Thyroid gland (tissue), 4 donors: ENCODE measurements at regions not wholly inside any gene's neighbourhood (a gene's known extent, or its start where the extent isn't known, plus 50 kb on each side); places are given as distances from the start of the nearest gene placed in this dataset.

Experiments
- DNase-seq, 2 donors: peaks; one replicate each; pipeline ENCODE4 v3.0.0-alpha.2; 2019
- H3K27ac ChIP-seq, 3 donors: fragments of 200-600 bp; sonication (generic); 1 replicate in 2 of 3; 2 replicates in 1 of 3; pipeline ENCODE4 v1.5.1; 2016 to 2019; ENCODE audit warnings: mild to moderate bottlenecking in 1 of 3, moderate library complexity in 1 of 3
- H3K27me3 ChIP-seq: fragments of 200-600 bp; sonication (generic); one replicate; pipeline ENCODE4 v1.5.1; 2019
- H3K36me3 ChIP-seq, 2 donors: fragments of 200-600 bp; sonication (generic); one replicate each; pipeline ENCODE4 v1.5.1; 2016 to 2019
- H3K4me1 ChIP-seq, 2 donors: fragments of 200-600 bp; sonication (generic); one replicate each; pipeline ENCODE4 v1.5.1; 2017 to 2019
- H3K4me3 ChIP-seq, 3 donors: fragments of 200-600 bp; sonication (generic); replicated peaks in 1 of 3; 1 replicate in 2 of 3; 2 replicates in 1 of 3; pipeline ENCODE4 v1.5.1; 2016; ENCODE audit warnings: mild to moderate bottlenecking in 1 of 3
- H3K9me3 ChIP-seq: fragments of 200-600 bp; sonication (generic); one replicate; pipeline ENCODE4 v1.5.1; 2017
- CTCF ChIP-seq, 6 experiments: fragments of 200-600 bp in 3 of 6; fragments of 450-650 bp in 3 of 6; sonication (generic) in 3 of 6; IDR thresholded peaks; one replicate each; pipeline ENCODE4 v1.5.1; 2016 to 2019; ENCODE audit warnings: antibody characterized with exemption in 6 of 6, mild to moderate bottlenecking in 2 of 6, inconsistent platforms in 1 of 6, moderate library complexity in 1 of 6
- POLR2A ChIP-seq, 2 donors: fragments of 450-650 bp; IDR thresholded peaks; one replicate each; pipeline ENCODE4 v1.6.1; 2017; ENCODE audit warnings: antibody characterized with exemption in 2 of 2, mild to moderate bottlenecking in 2 of 2, moderate library complexity in 1 of 2
- WGBS, 2 donors: methylation state at CpG; one replicate each; pipeline ENCODE4 v1.1.5; 2017; 5-methylcytosine and 5-hydroxymethylcytosine counted together
- intact Hi-C: fragments of 100-400 bp; cut with DNase I; formaldehyde crosslinking; loops from one replicate; pipeline ENCODE4 v1.15.1; 2023

GRCh38 chr11:25159341-25159740 is 662.5 kb downstream of the LUZP2 start:
- Histone ChIP-seq H3K4me3 (no peak overlapping the region), H3K9me3 (no peaks in the 10 kb centered on the region), H3K4me1 (no peaks in the 10 kb centered on the region), H3K27me3 (no peaks in the 10 kb centered on the region), H3K36me3 (no peaks in the 10 kb centered on the region), H3K27ac (no peak overlapping the region)
- intact Hi-C loops = no loop called here
- TF ChIP-seq POLR2A (IDR thresholded peaks at IDR 0.05) (no peak), CTCF (IDR thresholded peaks at IDR 0.05) (no peak)
- DNase-seq = no peak
- WGBS, 2 donors = 84 to 97% methylated on average over 2 of the region's 2 CpGs

- Histone ChIP-seq H3K4me1 (no peaks in the 10 kb centered on the region), H3K36me3 (no peaks in the 10 kb centered on the region), H3K9me3 (no peaks in the 10 kb centered on the region), H3K27me3 (no peaks in the 10 kb centered on the region), H3K4me3 (no peak overlapping the region), H3K27ac (no peak overlapping the region)
- intact Hi-C loops = no loop called here
- TF ChIP-seq POLR2A (IDR thresholded peaks at IDR 0.05) (no peak), CTCF (IDR thresholded peaks at IDR 0.05) (no peak)
- DNase-seq = no peak
These were observed 666.6 kb downstream of the LUZP2 start for GRCh38 chr11:25163421-25163820.

GRCh38 chr11:25180187-25180586 is 683.3 kb downstream of the LUZP2 start:
- Histone ChIP-seq H3K4me3 (no peak overlapping the region), H3K27ac (no peak overlapping the region), H3K4me1 (no peaks in the 10 kb centered on the region), H3K9me3 (no peaks in the 10 kb centered on the region), H3K36me3 (no peaks in the 10 kb centered on the region), H3K27me3 (no peaks in the 10 kb centered on the region)
- no peak for DNase-seq
- intact Hi-C loops = no loop called here
- 58 to 71% methylated on average over 1 of the region's 1 CpG for WGBS, 2 donors
- TF ChIP-seq POLR2A (IDR thresholded peaks at IDR 0.05) (no peak), CTCF (IDR thresholded peaks at IDR 0.05) (no peak)

- Histone ChIP-seq H3K36me3 (no peaks in the 10 kb centered on the region), H3K4me3 (no peak overlapping the region), H3K27ac (no peak overlapping the region), H3K9me3 (no peaks in the 10 kb centered on the region), H3K27me3 (no peaks in the 10 kb centered on the region), H3K4me1 (no peaks in the 10 kb centered on the region)
- TF ChIP-seq CTCF (IDR thresholded peaks at IDR 0.05) (no peak), POLR2A (IDR thresholded peaks at IDR 0.05) (no peak)
- no peak for DNase-seq
- 64 to 69% methylated on average over 1 of the region's 1 CpG for WGBS, 2 donors
- intact Hi-C loops = no loop called here
These were observed 686.6 kb downstream of the LUZP2 start for GRCh38 chr11:25183411-25183810.

GRCh38 chr11:25197515-25197914 is 700.7 kb downstream of the LUZP2 start:
- DNase-seq = no peak
- H3K9me3 ChIP-seq = no peaks in the 10 kb centered on the region
- no peaks in the 10 kb centered on the region for H3K36me3 ChIP-seq
- intact Hi-C loops = no loop called here
- no peaks in the 10 kb centered on the region for H3K27me3 ChIP-seq
- H3K4me1 ChIP-seq = no peaks in the 10 kb centered on the region
- WGBS, 2 donors = 77 to 80% methylated on average over 3 of the region's 3 CpGs
- H3K4me3 ChIP-seq = no peak overlapping the region
- H3K27ac ChIP-seq = no peak overlapping the region
- TF ChIP-seq POLR2A (IDR thresholded peaks at IDR 0.05) = no peak
- no peak for TF ChIP-seq CTCF (IDR thresholded peaks at IDR 0.05)
